SK-N-SH (cell line): ENCODE measurements at regions not wholly inside any gene's neighbourhood (a gene's known extent, or its start where the extent isn't known, plus 50 kb on each side); places are given as distances from the start of the nearest gene placed in this dataset.

Experiments
- CTCF ChIA-PET: fragments of 300-600, 350-600 bp; formaldehyde crosslinking; extraction: SDS; loops from one replicate; lab custom pipeline; 2021; lab: Yijun Ruan, JAX
- POLR2A ChIA-PET: fragments of 350-600 bp; sonication (Branson Sonifier 250); formaldehyde crosslinking; extraction: SDS; loops from one replicate; lab custom pipeline; 2020; ENCODE audit warnings: antibody characterized with exemption, inconsistent platforms; lab: Yijun Ruan, JAX
- DNase-seq: peaks from one replicate; pipeline ENCODE4 v3.0.0; 2012
- H2AFZ ChIP-seq: fragments of 200-600 bp; sonication (generic); 2 replicates; pipeline ENCODE4 v1.8.1; 2016; ENCODE audit warnings: antibody characterized with exemption, mild to moderate bottlenecking, low read depth
- H3F3A ChIP-seq: fragments of 200-600 bp; sonication (generic); replicated peaks from 2 replicates; pipeline ENCODE3; 2016; ENCODE audit warnings: antibody characterized with exemption, mild to moderate bottlenecking; ENCODE audit not compliant: insufficient read depth
- H3K27ac ChIP-seq, 2 experiments: fragments of 200-500 bp in 1 of 2; fragments of 200-600 bp in 1 of 2; sonication (Bioruptor generic) in 1 of 2; sonication (generic), shearing (Covaris generic) in 1 of 2; 2 replicates each; pipeline versions ENCODE4 v1.5.1 to v1.6.1; 2014 to 2016; ENCODE audit warnings: low read depth in 2 of 2, inconsistent platforms in 1 of 2, low read length in 1 of 2, mild to moderate bottlenecking in 1 of 2, mixed read lengths in 1 of 2
- H3K27me3 ChIP-seq: fragments of 200-600 bp; sonication (generic), shearing (Covaris generic); 2 replicates; pipeline ENCODE4 v1.6.1; 2016; ENCODE audit warnings: mixed run types; ENCODE audit not compliant: insufficient read depth
- H3K36me3 ChIP-seq, 2 experiments: fragments of 200-500 bp in 1 of 2; fragments of 200-600 bp in 1 of 2; sonication (Bioruptor generic) in 1 of 2; sonication (generic) in 1 of 2; replicated peaks in 1 of 2; 2 replicates each; pipeline versions ENCODE3 to v1.5.1; 2014 to 2016; ENCODE audit warnings: low read length in 1 of 2, mild to moderate bottlenecking in 1 of 2; ENCODE audit not compliant: insufficient read depth in 2 of 2, control insufficient read depth in 1 of 2
- H3K4me1 ChIP-seq, 2 experiments: fragments of 200-500 bp in 1 of 2; fragments of 200-600 bp in 1 of 2; sonication (Bioruptor generic) in 1 of 2; sonication (generic), shearing (Covaris generic) in 1 of 2; 2 replicates each; pipeline versions ENCODE4 v1.5.1 to v1.6.1; 2014 to 2016; ENCODE audit warnings: low read depth in 1 of 2, low read length in 1 of 2, mixed run types in 1 of 2; ENCODE audit not compliant: insufficient read depth in 2 of 2, control insufficient read depth in 1 of 2
- H3K4me2 ChIP-seq: fragments of 200-600 bp; sonication (generic), shearing (Covaris generic); 2 replicates; pipeline ENCODE4 v1.6.1; 2017; ENCODE audit warnings: mixed run types
- H3K4me3 ChIP-seq, 2 experiments: fragments of 200-500 bp in 1 of 2; fragments of 200-600 bp in 1 of 2; sonication (Bioruptor generic) in 1 of 2; sonication (generic), shearing (Covaris generic) in 1 of 2; 2 replicates each; pipeline versions ENCODE4 v1.5.1 to v1.8.1; 2014 to 2016; ENCODE audit warnings: low read depth in 2 of 2, inconsistent platforms in 1 of 2, low read length in 1 of 2, mild to moderate bottlenecking in 1 of 2, mixed read lengths in 1 of 2, moderate library complexity in 1 of 2
- H3K79me2 ChIP-seq: fragments of 200-600 bp; sonication (generic); 2 replicates; pipeline ENCODE4 v1.8.1; 2017; ENCODE audit warnings: mild to moderate bottlenecking; ENCODE audit not compliant: insufficient read depth
- H3K9ac ChIP-seq: fragments of 200-600 bp; sonication (generic); 2 replicates; pipeline ENCODE4 v1.6.1; 2017; ENCODE audit warnings: mixed run types
- H3K9me2 ChIP-seq: fragments of 200-600 bp; sonication (generic); 2 replicates; pipeline ENCODE4 v1.6.1; 2017; ENCODE audit warnings: mixed run types
- H3K9me3 ChIP-seq: fragments of 200-600 bp; sonication (generic); 2 replicates; pipeline ENCODE4 v1.6.1; 2017; ENCODE audit warnings: mixed run types, mild to moderate bottlenecking, moderate library complexity
- H4K20me1 ChIP-seq: fragments of 200-600 bp; sonication (generic); 2 replicates; pipeline ENCODE4 v1.6.1; 2017; ENCODE audit warnings: mild to moderate bottlenecking, mixed run types; ENCODE audit not compliant: insufficient read depth
- CHD2 ChIP-seq: fragments of 150-350 bp; IDR thresholded peaks from 2 replicates; pipeline ENCODE4 v1.6.1; 2018; ENCODE audit warnings: low read length; ENCODE audit not compliant: partially characterized antibody
- ELF1 ChIP-seq: IDR thresholded peaks from 2 replicates; pipeline ENCODE4 v1.4.0; 2012
- EP300 ChIP-seq, 2 experiments: IDR thresholded peaks; 2 replicates each; pipeline versions ENCODE4 v1.4.0 to v1.6.1; 2012; ENCODE audit warnings: borderline replicate concordance in 1 of 2, low read depth in 1 of 2, low read length in 1 of 2
- EZH2phosphoT487 ChIP-seq: fragments of 200-600 bp; sonication (generic); IDR thresholded peaks from 2 replicates; pipeline ENCODE4 v1.6.1; 2017; ENCODE audit warnings: low read depth, mixed run types, mild to moderate bottlenecking, antibody characterized with exemption, moderate library complexity, borderline replicate concordance
- FOXJ3 ChIP-seq: sonication (generic); formaldehyde crosslinking; IDR thresholded peaks from 2 replicates; pipeline ENCODE4 v1.5.1; 2020; ENCODE audit warnings: mild to moderate bottlenecking, missing genetic modification reagents
- FOXM1 ChIP-seq: IDR thresholded peaks from 2 replicates; pipeline ENCODE4 v1.4.0; 2012; ENCODE audit warnings: low read depth, mild to moderate bottlenecking
- GABPA ChIP-seq: IDR thresholded peaks from 2 replicates; pipeline ENCODE4 v1.4.0; 2012; ENCODE audit warnings: low read depth, mild to moderate bottlenecking
- JUND ChIP-seq: IDR thresholded peaks from 2 replicates; pipeline ENCODE4 v1.4.0; 2012
- MEF2A ChIP-seq: IDR thresholded peaks from 2 replicates; pipeline ENCODE4 v1.4.0; 2012; ENCODE audit warnings: low read depth, borderline replicate concordance
- RAD21 ChIP-seq: IDR thresholded peaks from 2 replicates; pipeline ENCODE4 v1.6.1; 2012; ENCODE audit warnings: mild to moderate bottlenecking, low read length
- SIN3A ChIP-seq: IDR thresholded peaks from 2 replicates; pipeline ENCODE4 v1.6.1; 2012; ENCODE audit warnings: low read depth, mild to moderate bottlenecking, low read length, moderate library complexity, borderline replicate concordance
- SMC3 ChIP-seq: IDR thresholded peaks from 2 replicates; pipeline ENCODE4 v1.6.1; 2012; ENCODE audit warnings: low read depth, low read length, improper control_type of control experiment
- TEAD4 ChIP-seq: IDR thresholded peaks from 2 replicates; pipeline ENCODE4 v1.4.0; 2012; ENCODE audit warnings: mild to moderate bottlenecking, borderline replicate concordance; ENCODE audit not compliant: insufficient read depth
- WGBS: methylation state at CpG from one replicate; pipeline ENCODE4 v1.1.6; 2017; ENCODE audit warnings: low lambda C conversion rate; 5-methylcytosine and 5-hydroxymethylcytosine counted together
- TF ChIP-seq, protein P1 (sequence below): fragments of 150-350 bp; IDR thresholded peaks from 2 replicates; pipeline ENCODE4 v1.6.1; 2017; ENCODE audit warnings: antibody characterized with exemption, low read length, low read depth, borderline replicate concordance
- TF ChIP-seq, protein P2 (sequence below): IDR thresholded peaks from 2 replicates; pipeline ENCODE4 v1.4.0; 2012; ENCODE audit warnings: low read depth
- TF ChIP-seq, protein P3 (sequence below): fragments of 200-600 bp; sonication (generic); IDR thresholded peaks from 2 replicates; pipeline ENCODE4 v1.6.1; 2017; ENCODE audit warnings: antibody characterized with exemption, mild to moderate bottlenecking, moderate library complexity

DNA sequence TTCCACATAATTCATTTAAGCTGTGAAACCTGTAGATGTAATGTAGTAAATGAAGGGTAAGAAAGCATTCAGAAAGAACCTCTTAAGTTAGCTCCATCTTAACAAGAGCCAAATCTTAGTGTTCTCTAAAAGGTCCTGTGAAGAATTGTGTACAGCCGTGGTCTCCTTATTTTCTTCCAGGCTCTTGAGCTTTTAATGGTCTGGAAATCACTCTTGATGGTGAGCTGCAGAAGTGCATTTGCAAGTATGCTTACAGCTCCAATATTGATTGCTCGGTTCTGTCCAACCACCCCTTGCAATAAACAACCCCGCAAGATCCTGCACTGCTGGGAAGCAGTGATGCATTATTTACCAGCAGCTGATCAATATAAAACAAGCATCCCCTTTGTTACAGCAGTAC is 690.8 kb upstream of the FZD8 start (continued):
- TF ChIP-seq, protein P1, sequence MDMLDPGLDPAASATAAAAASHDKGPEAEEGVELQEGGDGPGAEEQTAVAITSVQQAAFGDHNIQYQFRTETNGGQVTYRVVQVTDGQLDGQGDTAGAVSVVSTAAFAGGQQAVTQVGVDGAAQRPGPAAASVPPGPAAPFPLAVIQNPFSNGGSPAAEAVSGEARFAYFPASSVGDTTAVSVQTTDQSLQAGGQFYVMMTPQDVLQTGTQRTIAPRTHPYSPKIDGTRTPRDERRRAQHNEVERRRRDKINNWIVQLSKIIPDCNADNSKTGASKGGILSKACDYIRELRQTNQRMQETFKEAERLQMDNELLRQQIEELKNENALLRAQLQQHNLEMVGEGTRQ, result no peak
- no peak for TF ChIP-seq EP300 (IDR thresholded peaks at IDR 0.05; ENCODE audit: borderline replicate concordance in 1 of 2, low read depth in 1 of 2, low read length in 1 of 2)
- TF ChIP-seq, protein P2, sequence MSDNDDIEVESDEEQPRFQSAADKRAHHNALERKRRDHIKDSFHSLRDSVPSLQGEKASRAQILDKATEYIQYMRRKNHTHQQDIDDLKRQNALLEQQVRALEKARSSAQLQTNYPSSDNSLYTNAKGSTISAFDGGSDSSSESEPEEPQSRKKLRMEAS, result no peak

DNA sequence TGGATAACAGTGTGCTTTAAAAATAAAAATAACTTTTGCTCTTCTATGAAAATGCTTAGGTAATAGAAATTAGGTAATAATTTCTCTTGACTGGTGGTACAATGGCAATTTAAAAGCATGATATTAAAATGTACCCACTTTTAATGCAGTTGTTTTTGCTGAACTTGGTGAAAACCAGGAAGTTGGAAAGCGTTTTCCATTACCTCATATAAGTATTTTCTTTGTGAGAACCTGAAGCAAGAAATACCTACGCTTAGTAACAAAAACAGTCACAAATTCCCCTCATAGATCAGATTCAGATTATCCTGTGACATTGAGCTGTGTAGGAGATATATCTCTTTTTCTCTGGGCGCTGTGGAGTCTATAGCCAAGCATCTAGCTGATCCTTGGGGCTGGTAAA is 689.0 kb upstream of the FZD8 start:
- DNase-seq, result no peak
- Histone ChIP-seq H2AFZ (no peak overlapping the region), H3K4me3 (no peak overlapping the region), H3K27me3 (no peaks in the 10 kb centered on the region), H4K20me1 (no peaks in the 10 kb centered on the region), H3K4me2 (no peak overlapping the region), H3K79me2 (no peaks in the 10 kb centered on the region), H3F3A (peaks cover 8% of the 10 kb centered on the region), H3K9me2 (no peaks in the 10 kb centered on the region), H3K27ac (no peak overlapping the region), H3K36me3 (no peaks in the 10 kb centered on the region), H3K9me3 (no peaks in the 10 kb centered on the region), H3K9ac (no peak overlapping the region), H3K4me1 (no peaks in the 10 kb centered on the region)
- WGBS, result 85% methylated on average over 3 of the region's 3 CpGs
- ChIA-PET CTCF (no interaction called here), POLR2A (no interaction called here)
- TF ChIP-seq FOXJ3 (CRISPR knock-in tag) (no peak), CHD2 (no peak), SMC3 (no peak), MEF2A (no peak), RAD21 (no peak), GABPA (no peak), ELF1 (no peak), FOXM1 (no peak), EZH2phosphoT487 (no peak), SIN3A (no peak), JUND (no peak), TEAD4 (no peak)
- TF ChIP-seq, protein P3, sequence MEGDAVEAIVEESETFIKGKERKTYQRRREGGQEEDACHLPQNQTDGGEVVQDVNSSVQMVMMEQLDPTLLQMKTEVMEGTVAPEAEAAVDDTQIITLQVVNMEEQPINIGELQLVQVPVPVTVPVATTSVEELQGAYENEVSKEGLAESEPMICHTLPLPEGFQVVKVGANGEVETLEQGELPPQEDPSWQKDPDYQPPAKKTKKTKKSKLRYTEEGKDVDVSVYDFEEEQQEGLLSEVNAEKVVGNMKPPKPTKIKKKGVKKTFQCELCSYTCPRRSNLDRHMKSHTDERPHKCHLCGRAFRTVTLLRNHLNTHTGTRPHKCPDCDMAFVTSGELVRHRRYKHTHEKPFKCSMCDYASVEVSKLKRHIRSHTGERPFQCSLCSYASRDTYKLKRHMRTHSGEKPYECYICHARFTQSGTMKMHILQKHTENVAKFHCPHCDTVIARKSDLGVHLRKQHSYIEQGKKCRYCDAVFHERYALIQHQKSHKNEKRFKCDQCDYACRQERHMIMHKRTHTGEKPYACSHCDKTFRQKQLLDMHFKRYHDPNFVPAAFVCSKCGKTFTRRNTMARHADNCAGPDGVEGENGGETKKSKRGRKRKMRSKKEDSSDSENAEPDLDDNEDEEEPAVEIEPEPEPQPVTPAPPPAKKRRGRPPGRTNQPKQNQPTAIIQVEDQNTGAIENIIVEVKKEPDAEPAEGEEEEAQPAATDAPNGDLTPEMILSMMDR, result no peak
- TF ChIP-seq, protein P2, result no peak
